B cell (primary cell): ENCODE measurements at regions not wholly inside any gene's neighbourhood (a gene's known extent, or its start where the extent isn't known, plus 50 kb on each side); places are given as distances from the start of the nearest gene placed in this dataset.

Source experiments
- ATAC-seq: fragments of 200-7000 bp; cut with Tn5 transposase; one replicate; pipeline ENCODE4 v1.10.0; 2021; ENCODE audit warnings: low read depth, mild to moderate bottlenecking, moderate number of reproducible peaks, moderate library complexity
- CTCF ChIA-PET: fragments of 350-600 bp; sonication (Branson Sonifier 250); formaldehyde crosslinking; loops from one replicate; lab custom pipeline; 2021; ENCODE audit warnings: antibody characterized with exemption, inconsistent platforms; lab: Charles Lee
- POLR2A ChIA-PET: fragments of 350-600 bp; sonication (Branson Sonifier 250); formaldehyde crosslinking; loops from one replicate; lab custom pipeline; 2021; ENCODE audit warnings: antibody characterized with exemption; lab: Charles Lee
- DNase-seq: peaks from one replicate; pipeline ENCODE4 v3.0.0; 2013
- H2AFZ ChIP-seq: 2 replicates; pipeline ENCODE4 v1.6.1; 2012; ENCODE audit warnings: mild to moderate bottlenecking, low read depth, low read length; ENCODE audit not compliant: insufficient read depth, poor library complexity, severe bottlenecking
- H3K27ac ChIP-seq, 2 donors: 1 replicate in 1 of 2; 2 replicates in 1 of 2; pipeline ENCODE4 v1.5.1; 2012 to 2013; ENCODE audit warnings: low read length in 2 of 2, mild to moderate bottlenecking in 2 of 2, moderate library complexity in 1 of 2
- H3K27me3 ChIP-seq, 4 experiments: fragments of 200-600 bp in 1 of 4; sonication (generic) in 1 of 4; replicated peaks in 1 of 4; 1 replicate in 2 of 4; 2 replicates in 2 of 4; pipeline versions ENCODE4 v1.6.1 to v1.7.0; 2013 to 2016; ENCODE audit warnings: low read length in 3 of 4, mild to moderate bottlenecking in 2 of 4, mixed read lengths in 1 of 4, moderate library complexity in 1 of 4; ENCODE audit not compliant: insufficient read depth in 4 of 4, control insufficient read depth in 3 of 4; ENCODE audit errors: control extremely low read depth in 1 of 4
- H3K36me3 ChIP-seq, 2 experiments: replicated peaks in 1 of 2; 1 replicate in 1 of 2; 2 replicates in 1 of 2; pipeline versions ENCODE4 v1.6.1 to v1.7.1; 2013; ENCODE audit warnings: low read length in 1 of 2; ENCODE audit not compliant: insufficient read depth in 2 of 2, control insufficient read depth in 1 of 2; ENCODE audit errors: control extremely low read depth in 1 of 2, extremely low read depth in 1 of 2
- H3K4me1 ChIP-seq, 2 donors: fragments of 200-600 bp in 1 of 2; sonication (generic) in 1 of 2; 1 replicate in 1 of 2; 2 replicates in 1 of 2; pipeline versions ENCODE4 v1.5.1 to v1.6.1; 2013 to 2017; ENCODE audit warnings: low read length in 2 of 2; ENCODE audit not compliant: control insufficient read depth in 2 of 2, insufficient read depth in 2 of 2
- H3K4me2 ChIP-seq: replicated peaks from 2 replicates; pipeline ENCODE3; 2012; ENCODE audit warnings: mild to moderate bottlenecking, low read depth, low read length; ENCODE audit not compliant: poor library complexity, severe bottlenecking
- H3K4me3 ChIP-seq, 5 experiments: fragments of 200-600 bp in 1 of 5; sonication (generic) in 1 of 5; 1 replicate in 3 of 5; 2 replicates in 2 of 5; pipeline versions ENCODE4 v1.5.1 to v1.7.0; 2011 to 2016; ENCODE audit warnings: low read length in 4 of 5, mild to moderate bottlenecking in 4 of 5, low read depth in 2 of 5, control low read depth in 1 of 5, moderate library complexity in 1 of 5; ENCODE audit not compliant: insufficient read depth in 1 of 5; ENCODE audit errors: control extremely low read depth in 1 of 5, extremely low read depth in 1 of 5
- H3K79me2 ChIP-seq: fragments of 200-600 bp; sonication (generic); one replicate; pipeline ENCODE4 v1.6.0; 2016; ENCODE audit warnings: low read length; ENCODE audit not compliant: control insufficient read depth, insufficient read depth
- H3K9ac ChIP-seq: fragments of 200-600 bp; sonication (generic); 2 replicates; pipeline ENCODE4 v1.6.1; 2017; ENCODE audit warnings: mild to moderate bottlenecking, low read length, moderate library complexity
- H3K9me3 ChIP-seq, 3 donors: one replicate each; pipeline versions ENCODE4 v1.6.1 to v1.7.1; 2013; ENCODE audit warnings: low read length in 2 of 3; ENCODE audit not compliant: control insufficient read depth in 2 of 3, insufficient read depth in 1 of 3; ENCODE audit errors: control extremely low read depth in 1 of 3
- H4K20me1 ChIP-seq: 2 replicates; pipeline ENCODE4 v1.6.0; 2012; ENCODE audit warnings: mild to moderate bottlenecking, low read length; ENCODE audit not compliant: insufficient read depth, control insufficient read depth, poor library complexity, severe bottlenecking
- H3K27ac Mint-ChIP-seq: one replicate; pipeline ENCODE4 v1.8.0; 2021; ENCODE audit warnings: mixed read lengths
- H3K27me3 Mint-ChIP-seq: one replicate; pipeline ENCODE4 v1.8.0; 2021; ENCODE audit warnings: mixed read lengths
- H3K4me1 Mint-ChIP-seq: one replicate; pipeline ENCODE4 v1.8.0; 2021; ENCODE audit warnings: mixed read lengths
- H3K4me3 Mint-ChIP-seq: one replicate; pipeline ENCODE4 v1.8.0; 2021; ENCODE audit warnings: mixed read lengths
- H3K9me3 Mint-ChIP-seq: one replicate; pipeline ENCODE4 v1.8.0; 2022; ENCODE audit warnings: mixed read lengths; ENCODE audit not compliant: insufficient read depth
- EZH2 ChIP-seq: IDR thresholded peaks from 2 replicates; pipeline ENCODE4 v1.6.1; 2012; ENCODE audit warnings: borderline replicate concordance, low read depth, mild to moderate bottlenecking, moderate library complexity, low read length; ENCODE audit not compliant: insufficient read depth, poor library complexity, severe bottlenecking
- WGBS: methylation state at CpG from one replicate; pipeline ENCODE4 v1.1.5; 2013; ENCODE audit warnings: missing lambda C conversion rate; ENCODE audit not compliant: insufficient coverage; 5-methylcytosine and 5-hydroxymethylcytosine counted together
- intact Hi-C: fragments of 100-400 bp; cut with micrococcal nuclease; formaldehyde crosslinking; loops from one replicate; pipeline ENCODE4 v1.10.0; 2022
- TF ChIP-seq, protein P1 (sequence below): fragments of 200-600 bp; IDR thresholded peaks from one replicate; pipeline ENCODE4 v1.8.0; 2022; ENCODE audit warnings: antibody characterized with exemption, mild to moderate bottlenecking

GRCh38 chr1:242802973-242803372, 278.5 kb upstream of the PLD5 start:
- Histone ChIP-seq H3K27ac (no peak overlapping the region), H4K20me1 (no peaks in the 10 kb centered on the region), H3K4me1 (no peaks in the 10 kb centered on the region), H2AFZ (no peak overlapping the region), H3K4me3 (no peak overlapping the region), H3K36me3 (no peaks in the 10 kb centered on the region), H3K9me3 (no peaks in the 10 kb centered on the region), H3K9ac (no peak overlapping the region), H3K4me2 (no peak overlapping the region), H3K27me3 (peaks cover 0 to 3% (median 0%) of the 10 kb centered on the region in 4 experiments), H3K79me2 (no peaks in the 10 kb centered on the region)
- ATAC-seq = no peak
- Mint-ChIP-seq H3K27me3 (peaks cover 6% of the 10 kb centered on the region), H3K27ac (no peak overlapping the region), H3K4me3 (no peak overlapping the region), H3K9me3 (no peaks in the 10 kb centered on the region), H3K4me1 (no peaks in the 10 kb centered on the region)
- TF ChIP-seq, protein P1, sequence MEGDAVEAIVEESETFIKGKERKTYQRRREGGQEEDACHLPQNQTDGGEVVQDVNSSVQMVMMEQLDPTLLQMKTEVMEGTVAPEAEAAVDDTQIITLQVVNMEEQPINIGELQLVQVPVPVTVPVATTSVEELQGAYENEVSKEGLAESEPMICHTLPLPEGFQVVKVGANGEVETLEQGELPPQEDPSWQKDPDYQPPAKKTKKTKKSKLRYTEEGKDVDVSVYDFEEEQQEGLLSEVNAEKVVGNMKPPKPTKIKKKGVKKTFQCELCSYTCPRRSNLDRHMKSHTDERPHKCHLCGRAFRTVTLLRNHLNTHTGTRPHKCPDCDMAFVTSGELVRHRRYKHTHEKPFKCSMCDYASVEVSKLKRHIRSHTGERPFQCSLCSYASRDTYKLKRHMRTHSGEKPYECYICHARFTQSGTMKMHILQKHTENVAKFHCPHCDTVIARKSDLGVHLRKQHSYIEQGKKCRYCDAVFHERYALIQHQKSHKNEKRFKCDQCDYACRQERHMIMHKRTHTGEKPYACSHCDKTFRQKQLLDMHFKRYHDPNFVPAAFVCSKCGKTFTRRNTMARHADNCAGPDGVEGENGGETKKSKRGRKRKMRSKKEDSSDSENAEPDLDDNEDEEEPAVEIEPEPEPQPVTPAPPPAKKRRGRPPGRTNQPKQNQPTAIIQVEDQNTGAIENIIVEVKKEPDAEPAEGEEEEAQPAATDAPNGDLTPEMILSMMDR = no peak
- TF ChIP-seq EZH2 = no peak
- intact Hi-C loops = no loop called here
- ChIA-PET CTCF (no interaction called here), POLR2A (no interaction called here)
- no peak for DNase-seq
- no CpG with 5 or more reads among the region's 5 CpGs for WGBS

- no peak overlapping the region for H3K27ac Mint-ChIP-seq
- peaks cover 6% of the 10 kb centered on the region for H3K27me3 Mint-ChIP-seq
These were observed 276.0 kb upstream of the PLD5 start for GRCh38 chr1:242800521-242800920.

More at GRCh38 chr1:242800521-242800920, 276.0 kb upstream of the PLD5 start:
- ATAC-seq (no peak), DNase-seq (no peak)
- Histone ChIP-seq H3K79me2 (no peaks in the 10 kb centered on the region), H3K27me3 (peaks cover 0 to 3% (median 0%) of the 10 kb centered on the region in 4 experiments), H3K9ac (no peak overlapping the region), H3K36me3 (no peaks in the 10 kb centered on the region), H4K20me1 (no peaks in the 10 kb centered on the region), H3K4me2 (no peak overlapping the region), H2AFZ (no peak overlapping the region), H3K27ac (no peak overlapping the region), H3K9me3 (no peaks in the 10 kb centered on the region), H3K4me3 (no peak overlapping the region), H3K4me1 (no peaks in the 10 kb centered on the region)
- no peak overlapping the region for H3K4me3 Mint-ChIP-seq
- no peaks in the 10 kb centered on the region for H3K4me1 Mint-ChIP-seq
- ChIA-PET CTCF (interaction anchor here (0.6 kb wide), 1 partner anchor 129 kb away, joined by 3 read pairs; no protein-coding TSS in a partner anchor), POLR2A (no interaction called here)
- intact Hi-C loops = no loop called here
- TF ChIP-seq, protein P1 = no peak
- TF ChIP-seq EZH2 = no peak
- H3K9me3 Mint-ChIP-seq = no peaks in the 10 kb centered on the region
- WGBS = 83% methylated on average over 2 of the region's 2 CpGs
